SH-SY5Y (cell line): ENCODE measurements at regions not wholly inside any gene's neighbourhood (a gene's known extent, or its start where the extent isn't known, plus 50 kb on each side); places are given as distances from the start of the nearest gene placed in this dataset.

Experiments used
- GATA2 ChIP-seq: IDR thresholded peaks from 2 replicates; pipeline ENCODE4 v1.6.1; 2011; ENCODE audit warnings: mild to moderate bottlenecking, low read depth, low read length
- GATA3 ChIP-seq: IDR thresholded peaks from 2 replicates; pipeline ENCODE4 v1.6.1; 2011; ENCODE audit warnings: low read depth, mild to moderate bottlenecking, low read length, moderate library complexity

GRCh38 chr14:54344445-54344844, 52.4 kb upstream of the CDKN3 start:
- TF ChIP-seq GATA2 (no peak), GATA3 (no peak)
